ENCODE measurements at regions not wholly inside any gene's neighbourhood (a gene's known extent, or its start where the extent isn't known, plus 50 kb on each side); places are given as distances from the start of the nearest gene placed in this dataset.

GRCh38 chr1:193806079-193807048 lies 620.0 kb upstream of the B3GALT2 start:
- no peak for DNase-seq

- DNase-seq: no peak
Observed at GRCh38 chr1:193799948-193800690, 613.7 kb upstream of the B3GALT2 start.

- DNase-seq: no peak
Observed at GRCh38 chr1:193799371-193799770, 613.0 kb upstream of the B3GALT2 start.

- DNase-seq: no peak
Observed at GRCh38 chr1:193794239-193794638, 607.8 kb upstream of the B3GALT2 start.

- no peak for DNase-seq
Observed at GRCh38 chr1:193791746-193792145, 605.3 kb upstream of the B3GALT2 start.

GRCh38 chr1:193787061-193787460 lies 600.6 kb upstream of the B3GALT2 start:
- DNase-seq: no peak

- no peak for DNase-seq
Observed at GRCh38 chr1:193785850-193786420, 599.5 kb upstream of the B3GALT2 start.

- DNase-seq: no peak
Observed at GRCh38 chr1:193774536-193775323, 588.3 kb upstream of the B3GALT2 start.

GRCh38 chr1:193771596-193771995 lies 585.2 kb upstream of the B3GALT2 start:
- DNase-seq: no peak

- DNase-seq: no peak
Observed at GRCh38 chr1:193769651-193770050, 583.2 kb upstream of the B3GALT2 start.

- DNase-seq: no peak
Observed at GRCh38 chr1:193767886-193768285, 581.5 kb upstream of the B3GALT2 start.

GRCh38 chr1:193766329-193766728 lies 579.9 kb upstream of the B3GALT2 start:
- no peak for DNase-seq

- no peak for DNase-seq
Observed at GRCh38 chr1:193763266-193763665, 576.9 kb upstream of the B3GALT2 start.

- DNase-seq: no peak
Observed at GRCh38 chr1:193762236-193762635, 575.8 kb upstream of the B3GALT2 start.

- no peak for DNase-seq
Observed at GRCh38 chr1:193755441-193755840, 569.0 kb upstream of the B3GALT2 start.

- no peak for DNase-seq
Observed at GRCh38 chr1:193754732-193755427, 568.5 kb upstream of the B3GALT2 start.

GRCh38 chr1:193754151-193754550 lies 567.7 kb upstream of the B3GALT2 start:
- DNase-seq: no peak

GRCh38 chr1:193753038-193753756 lies 566.8 kb upstream of the B3GALT2 start:
- no peak for DNase-seq

GRCh38 chr1:193749868-193750267 lies 563.5 kb upstream of the B3GALT2 start:
- DNase-seq: no peak

- no peak for DNase-seq
Observed at GRCh38 chr1:193747579-193747978, 561.2 kb upstream of the B3GALT2 start.

- no peak for DNase-seq
Observed at GRCh38 chr1:193741228-193741627, 554.8 kb upstream of the B3GALT2 start.
